ENCODE measurements at regions not wholly inside any gene's neighbourhood (a gene's known extent, or its start where the extent isn't known, plus 50 kb on each side); places are given as distances from the start of the nearest gene placed in this dataset.
A peak's percentile ranks its signal among the peaks of the same experiment; 100 is the strongest.

DNA sequence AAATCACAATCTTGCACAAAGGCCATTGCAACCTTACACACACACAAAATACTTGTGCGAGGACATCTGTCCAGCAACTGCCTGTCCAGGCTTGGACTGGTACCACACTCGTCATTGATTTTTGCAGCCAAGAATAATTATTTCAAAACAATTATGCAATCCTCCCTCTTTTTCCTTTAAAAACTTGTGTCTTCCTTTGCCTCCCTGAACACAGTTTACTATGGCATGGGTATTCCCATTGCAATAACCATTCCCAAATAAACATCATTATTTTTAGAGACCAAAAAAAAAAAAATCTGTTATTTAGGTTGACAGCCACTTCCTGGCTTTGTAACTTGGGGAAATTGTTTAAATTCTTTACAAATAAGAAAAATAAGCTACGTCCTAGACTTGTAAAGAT, 54.0 kb downstream of the C11orf91 start:
- Mint-ChIP-seq H3K27ac (no peak overlapping the region), H3K27me3 (peaks cover 9 to 43% of the 10 kb centered on the region in 2 donors), H3K9me3 (no peaks in the 10 kb centered on the region), H3K36me3 (no peaks in the 10 kb centered on the region), H3K4me3 (no peak overlapping the region), H3K4me1 (no peaks in the 10 kb centered on the region)
- DNase-seq = no peak
- POLR2A ChIA-PET = no interaction called here
- no peak overlapping the region for H3K4me3 ChIP-seq (ENCODE audit: low read length)
- no peaks in the 10 kb centered on the region for H3K36me3 ChIP-seq (ENCODE audit: insufficient read depth, low read length)
- no peak overlapping the region for H3K27ac ChIP-seq (ENCODE audit: low read depth, low read length)
- H3K4me1 ChIP-seq (ENCODE audit: insufficient read depth, low read length) = no peaks in the 10 kb centered on the region
- H3K9me3 ChIP-seq (ENCODE audit: low read length) = no peaks in the 10 kb centered on the region
- CTCF ChIA-PET = no interaction called here
- H3K27me3 ChIP-seq (ENCODE audit: insufficient read depth, low read length, poor library complexity, severe bottlenecking) = no peaks in the 10 kb centered on the region

DNA sequence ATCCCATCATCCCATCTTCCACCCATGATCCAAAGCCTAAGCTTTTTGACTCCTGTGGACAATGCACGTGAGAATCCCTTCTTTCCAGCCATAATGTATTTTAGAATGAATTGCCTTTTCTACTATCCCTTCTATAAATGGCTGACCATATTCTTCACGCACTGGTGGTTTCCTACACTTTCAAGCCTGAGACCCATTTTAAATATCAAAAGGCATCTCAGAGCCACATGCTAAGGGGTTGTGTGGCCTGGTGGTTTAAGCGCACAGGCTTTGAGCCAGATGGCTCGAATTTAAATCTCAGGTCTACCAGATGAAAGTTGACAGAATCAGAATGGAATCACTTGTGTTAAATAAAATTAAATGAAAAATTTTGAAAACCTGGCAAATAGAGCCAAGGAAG, 54.5 kb downstream of the C11orf91 start:
- Mint-ChIP-seq H3K9me3 (no peaks in the 10 kb centered on the region), H3K4me3 (no peak overlapping the region), H3K4me1 (no peaks in the 10 kb centered on the region), H3K27me3 (peaks cover 9 to 44% of the 10 kb centered on the region in 2 donors), H3K27ac (no peak overlapping the region), H3K36me3 (no peaks in the 10 kb centered on the region)
- CTCF ChIA-PET = no interaction called here
- H3K4me3 ChIP-seq (ENCODE audit: low read length) = no peak overlapping the region
- POLR2A ChIA-PET = no interaction called here
- no peak overlapping the region for H3K27ac ChIP-seq (ENCODE audit: low read depth, low read length)
- H3K4me1 ChIP-seq (ENCODE audit: insufficient read depth, low read length) = no peaks in the 10 kb centered on the region
- no peaks in the 10 kb centered on the region for H3K27me3 ChIP-seq (ENCODE audit: insufficient read depth, low read length, poor library complexity, severe bottlenecking)
- no peaks in the 10 kb centered on the region for H3K36me3 ChIP-seq (ENCODE audit: insufficient read depth, low read length)
- no peak for DNase-seq
- H3K9me3 ChIP-seq (ENCODE audit: low read length) = no peaks in the 10 kb centered on the region

DNA sequence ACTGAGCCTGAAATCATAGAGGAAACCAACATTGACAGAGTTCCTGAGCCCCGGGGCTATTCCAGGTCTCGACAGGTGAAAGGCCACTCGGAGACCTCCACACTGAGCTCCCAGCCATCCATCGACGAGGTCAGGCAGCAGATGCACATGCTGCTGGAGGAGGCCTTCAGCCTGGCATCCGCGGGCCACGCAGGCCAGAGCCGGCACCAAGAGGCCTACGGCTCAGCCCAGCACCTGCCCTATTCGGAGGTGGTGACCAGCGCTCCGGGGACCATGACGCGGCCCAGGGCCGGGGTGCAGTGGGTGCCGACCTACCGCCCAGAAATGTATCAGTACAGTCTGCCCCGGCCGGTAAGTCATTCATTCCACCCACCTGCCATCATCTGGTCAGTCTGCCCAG, 54.9 kb downstream of the C11orf91 start:
- H3K36me3 ChIP-seq (ENCODE audit: insufficient read depth, low read length) = no peaks in the 10 kb centered on the region
- H3K27ac ChIP-seq (ENCODE audit: low read depth, low read length) = no peak overlapping the region
- H3K9me3 ChIP-seq (ENCODE audit: low read length) = no peaks in the 10 kb centered on the region
- H3K27me3 Mint-ChIP-seq = peaks cover 7 to 40% of the 10 kb centered on the region in 2 donors
- H3K4me1 Mint-ChIP-seq = no peaks in the 10 kb centered on the region
- POLR2A ChIA-PET = no interaction called here
- H3K4me3 ChIP-seq (ENCODE audit: low read length) = no peak overlapping the region
- no peak overlapping the region for H3K4me3 Mint-ChIP-seq
- H3K27me3 ChIP-seq (ENCODE audit: insufficient read depth, low read length, poor library complexity, severe bottlenecking) = no peaks in the 10 kb centered on the region
- H3K4me1 ChIP-seq (ENCODE audit: insufficient read depth, low read length) = no peaks in the 10 kb centered on the region
- no peak overlapping the region for H3K27ac Mint-ChIP-seq
- no peaks in the 10 kb centered on the region for H3K9me3 Mint-ChIP-seq
- DNase-seq = no peak
- CTCF ChIA-PET = no interaction called here
- no peaks in the 10 kb centered on the region for H3K36me3 Mint-ChIP-seq

DNA sequence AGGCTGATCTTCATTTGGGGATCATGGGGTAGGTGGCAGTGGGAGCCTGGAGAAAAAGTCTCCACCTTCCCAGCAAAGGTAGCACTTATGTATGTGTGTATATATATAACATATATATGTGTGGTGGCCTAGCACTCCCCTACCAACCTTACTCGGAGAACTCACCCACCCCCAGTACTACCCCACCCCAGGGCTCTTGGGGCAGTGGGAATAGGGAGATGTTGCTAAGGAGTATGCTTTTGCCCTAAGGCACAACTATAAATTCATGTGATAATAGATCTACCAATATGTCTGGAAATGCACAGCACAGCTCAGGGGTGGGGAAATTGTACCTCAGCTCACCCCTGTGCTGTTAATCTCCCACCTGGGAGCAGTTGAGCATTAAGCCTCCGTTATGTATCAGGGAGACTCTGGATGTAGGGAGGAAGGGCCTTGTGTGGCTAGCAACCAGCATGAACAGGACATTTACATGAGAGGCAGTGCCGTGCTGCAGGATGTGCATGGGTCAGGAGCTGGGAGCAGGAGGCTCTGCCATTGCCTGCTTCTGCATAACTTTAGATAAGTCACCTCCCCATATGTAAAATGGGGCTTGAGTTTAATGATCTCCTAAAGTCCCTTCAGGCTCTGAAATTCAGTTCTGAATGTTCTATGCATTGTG, 57.3 kb downstream of the C11orf91 start:
- H3K27ac ChIP-seq (ENCODE audit: low read depth, low read length) = no peak overlapping the region
- no peaks in the 10 kb centered on the region for H3K9me3 ChIP-seq (ENCODE audit: low read length)
- POLR2A ChIA-PET = no interaction called here
- no peaks in the 10 kb centered on the region for H3K4me1 ChIP-seq (ENCODE audit: insufficient read depth, low read length)
- Mint-ChIP-seq H3K4me1 (no peaks in the 10 kb centered on the region), H3K36me3 (no peaks in the 10 kb centered on the region), H3K27me3 (peaks cover 4 to 37% of the 10 kb centered on the region in 2 donors), H3K27ac (no peak overlapping the region), H3K9me3 (peaks cover 0 to 6% (median 4%) of the 10 kb centered on the region in 5 donors), H3K4me3 (no peak overlapping the region)
- DNase-seq = no peak
- H3K4me3 ChIP-seq (ENCODE audit: low read length) = no peak overlapping the region
- H3K36me3 ChIP-seq (ENCODE audit: insufficient read depth, low read length) = no peaks in the 10 kb centered on the region
- CTCF ChIA-PET = no interaction called here
- no peaks in the 10 kb centered on the region for H3K27me3 ChIP-seq (ENCODE audit: insufficient read depth, low read length, poor library complexity, severe bottlenecking)

DNA sequence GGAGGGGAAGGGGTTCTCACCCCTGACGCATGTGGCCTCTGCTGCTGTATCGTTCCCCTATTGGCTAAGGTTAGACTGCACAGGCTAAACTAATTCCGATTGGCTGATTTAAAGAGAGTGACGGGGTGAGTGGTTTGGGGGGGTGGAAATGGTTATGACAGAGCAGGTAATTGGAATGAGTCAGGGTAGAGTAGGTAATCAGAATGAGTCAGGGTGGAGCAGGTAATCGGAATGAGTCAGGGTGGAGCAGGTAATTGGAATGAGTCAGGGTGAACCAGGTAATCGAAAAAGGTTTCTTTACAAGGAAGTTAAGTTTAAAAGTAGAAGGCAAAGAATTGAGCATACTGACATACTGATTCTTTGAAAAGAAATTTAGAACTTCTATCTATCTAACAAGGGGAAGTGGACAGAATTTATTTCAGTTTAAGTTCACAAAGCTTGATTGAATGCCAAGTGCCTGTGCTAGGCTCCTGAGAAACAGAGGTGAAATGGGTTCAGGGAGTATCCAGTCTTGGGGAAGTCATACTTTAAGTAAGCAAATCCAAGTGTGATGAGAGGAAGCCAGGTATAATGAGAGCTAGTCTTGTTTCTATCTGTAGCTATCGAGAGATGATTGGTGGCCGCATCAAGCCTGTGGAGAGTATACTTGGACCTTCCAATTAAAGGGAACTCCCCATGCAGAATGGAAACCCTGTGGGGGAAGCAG, 58.0 kb downstream of the C11orf91 start:
- Mint-ChIP-seq H3K36me3 (no peaks in the 10 kb centered on the region), H3K27ac (no peak overlapping the region), H3K4me1 (no peaks in the 10 kb centered on the region), H3K4me3 (no peak overlapping the region), H3K27me3 (peaks cover 4 to 41% of the 10 kb centered on the region in 2 donors), H3K9me3 (peaks cover 0 to 6% (median 4%) of the 10 kb centered on the region in 5 donors)
- Histone ChIP-seq H3K9me3 (ENCODE audit: low read length) (no peaks in the 10 kb centered on the region), H3K36me3 (ENCODE audit: insufficient read depth, low read length) (no peaks in the 10 kb centered on the region), H3K4me1 (ENCODE audit: insufficient read depth, low read length) (no peaks in the 10 kb centered on the region), H3K4me3 (ENCODE audit: low read length) (no peak overlapping the region), H3K27me3 (ENCODE audit: insufficient read depth, low read length, poor library complexity, severe bottlenecking) (no peaks in the 10 kb centered on the region), H3K27ac (ENCODE audit: low read depth, low read length) (no peak overlapping the region)
- ChIA-PET POLR2A (no interaction called here), CTCF (no interaction called here)
- no peak for DNase-seq

DNA sequence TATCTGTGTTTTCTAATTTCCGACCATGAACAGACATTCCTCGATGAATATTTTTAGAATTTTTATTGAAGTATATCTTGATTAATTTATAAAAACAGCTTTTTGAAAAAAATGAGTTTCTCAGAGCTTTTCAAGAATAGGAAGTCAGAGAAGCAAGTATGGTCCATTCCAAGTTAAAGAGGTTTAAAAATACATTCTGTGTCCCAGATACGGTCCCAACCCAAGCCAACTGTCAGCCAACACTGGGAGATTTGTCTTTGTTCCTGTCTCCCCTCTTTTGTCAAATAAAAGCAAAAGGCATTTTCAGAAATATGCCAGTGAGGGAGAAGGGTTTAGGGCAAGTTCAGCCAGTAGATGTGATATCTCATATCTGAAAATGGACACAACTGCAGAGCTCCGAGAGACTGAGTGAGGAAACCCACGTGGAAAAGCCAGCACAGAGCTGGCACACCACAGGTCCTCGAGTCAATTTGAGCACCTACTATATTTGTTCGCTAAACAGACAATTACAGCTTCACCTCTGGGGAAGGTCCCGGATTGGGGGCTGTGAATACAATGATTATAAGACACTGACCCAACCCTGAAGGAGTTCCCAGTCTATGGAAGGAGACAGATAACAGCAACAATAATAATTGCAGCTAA, 59.8 kb downstream of the C11orf91 start:
- Mint-ChIP-seq H3K9me3 (peaks cover 0 to 6% (median 4%) of the 10 kb centered on the region in 5 donors), H3K4me3 (no peak overlapping the region), H3K36me3 (no peaks in the 10 kb centered on the region), H3K27ac (no peak overlapping the region), H3K27me3 (peaks cover 8 to 50% of the 10 kb centered on the region in 2 donors), H3K4me1 (no peaks in the 10 kb centered on the region)
- Histone ChIP-seq H3K4me3 (ENCODE audit: low read length) (no peak overlapping the region), H3K27ac (ENCODE audit: low read depth, low read length) (no peak overlapping the region), H3K4me1 (ENCODE audit: insufficient read depth, low read length) (no peaks in the 10 kb centered on the region), H3K27me3 (ENCODE audit: insufficient read depth, low read length, poor library complexity, severe bottlenecking) (no peaks in the 10 kb centered on the region), H3K36me3 (ENCODE audit: insufficient read depth, low read length) (no peaks in the 10 kb centered on the region), H3K9me3 (ENCODE audit: low read length) (no peaks in the 10 kb centered on the region)
- ChIA-PET POLR2A (no interaction called here), CTCF (no interaction called here)
- no peak for DNase-seq

DNA sequence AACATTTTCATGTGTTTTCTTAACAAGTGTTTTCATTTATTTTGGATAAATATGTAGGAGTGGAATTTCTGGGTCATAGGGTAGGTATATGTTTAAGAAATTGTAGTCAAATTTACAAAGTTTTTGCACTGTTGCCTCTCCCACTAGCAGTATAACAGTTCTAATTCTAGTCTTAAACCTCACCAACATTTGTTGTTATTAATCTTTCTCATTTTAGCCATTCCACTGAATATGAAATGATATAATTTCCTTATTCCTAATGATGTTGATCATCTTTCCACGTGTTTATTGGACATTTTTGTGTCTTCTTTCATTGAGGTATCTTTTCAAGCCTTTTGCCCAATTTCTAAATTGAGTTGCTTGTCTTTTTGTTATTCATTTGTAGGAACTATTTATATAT, 62.0 kb downstream of the C11orf91 start:
- no peak for DNase-seq
- H3K4me3 Mint-ChIP-seq = no peak overlapping the region
- CTCF ChIA-PET = no interaction called here
- peaks cover 13 to 55% of the 10 kb centered on the region in 2 donors for H3K27me3 Mint-ChIP-seq
- H3K27ac Mint-ChIP-seq = no peak overlapping the region
- no peaks in the 10 kb centered on the region for H3K36me3 Mint-ChIP-seq
- Histone ChIP-seq H3K27ac (ENCODE audit: low read depth, low read length) (no peak overlapping the region), H3K36me3 (ENCODE audit: insufficient read depth, low read length) (no peaks in the 10 kb centered on the region), H3K4me1 (ENCODE audit: insufficient read depth, low read length) (no peaks in the 10 kb centered on the region), H3K4me3 (ENCODE audit: low read length) (no peak overlapping the region), H3K27me3 (ENCODE audit: insufficient read depth, low read length, poor library complexity, severe bottlenecking) (no peaks in the 10 kb centered on the region), H3K9me3 (ENCODE audit: low read length) (no peaks in the 10 kb centered on the region)
- POLR2A ChIA-PET = no interaction called here
- H3K9me3 Mint-ChIP-seq = peaks cover 0 to 6% (median 4%) of the 10 kb centered on the region in 5 donors
- no peaks in the 10 kb centered on the region for H3K4me1 Mint-ChIP-seq

DNA sequence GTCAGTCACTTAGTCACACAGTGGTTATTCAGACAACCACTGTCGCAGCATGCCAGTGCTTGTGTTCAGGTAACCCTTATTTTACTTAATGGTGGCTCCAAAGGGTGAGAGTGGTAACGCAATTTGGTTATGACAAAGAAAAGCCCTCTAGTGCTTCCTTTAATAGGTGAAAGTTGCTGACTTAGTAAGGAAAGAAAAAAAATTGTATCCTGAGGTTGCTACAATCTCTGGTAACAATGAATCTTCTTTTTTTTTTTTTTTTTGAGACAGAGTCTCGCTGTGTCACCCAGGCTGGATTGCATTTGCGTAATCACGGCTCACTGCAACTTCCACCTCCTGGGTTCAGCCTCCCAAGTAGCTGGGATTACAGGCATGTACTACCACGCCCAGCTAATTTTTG, 64.5 kb downstream of the C11orf91 start:
- H3K9me3 Mint-ChIP-seq = peaks cover 0 to 7% (median 5%) of the 10 kb centered on the region in 5 donors
- no peak overlapping the region for H3K4me3 ChIP-seq (ENCODE audit: low read length)
- H3K27ac ChIP-seq (ENCODE audit: low read depth, low read length) = no peak overlapping the region
- H3K9me3 ChIP-seq (ENCODE audit: low read length) = no peaks in the 10 kb centered on the region
- H3K27me3 ChIP-seq (ENCODE audit: insufficient read depth, low read length, poor library complexity, severe bottlenecking) = no peaks in the 10 kb centered on the region
- peaks cover 18 to 55% of the 10 kb centered on the region in 2 donors for H3K27me3 Mint-ChIP-seq
- H3K36me3 ChIP-seq (ENCODE audit: insufficient read depth, low read length) = no peaks in the 10 kb centered on the region
- H3K4me1 Mint-ChIP-seq = no peaks in the 10 kb centered on the region
- H3K27ac Mint-ChIP-seq = peak overlapping the region in 1 of 8 donors; percentile 25
- H3K4me3 Mint-ChIP-seq = peak overlapping the region in 1 of 7 donors; percentile 49
- no peak for DNase-seq
- ChIA-PET CTCF (interaction anchor here (0.9 kb wide), 1 partner anchor 13 kb away, joined by 4 read pairs; no protein-coding TSS in a partner anchor), POLR2A (no interaction called here)
- H3K36me3 Mint-ChIP-seq = peaks cover 0 to under 1% (median 0%) of the 10 kb centered on the region in 3 donors
- H3K4me1 ChIP-seq (ENCODE audit: insufficient read depth, low read length) = no peaks in the 10 kb centered on the region

Data from CD8-positive, alpha-beta memory T cell (primary cell).